ENCODE measurements at regions not wholly inside any gene's neighbourhood (a gene's known extent, or its start where the extent isn't known, plus 50 kb on each side); places are given as distances from the start of the nearest gene placed in this dataset.

- H3K4me3 ChIP-seq, result no peak overlapping the region
- H3K9me3 ChIP-seq, result no peaks in the 10 kb centered on the region
- H3K27me3 ChIP-seq, result no peaks in the 10 kb centered on the region
- no peak overlapping the region for H3K27ac ChIP-seq
- no peak for ATAC-seq
- no peaks in the 10 kb centered on the region for H3K36me3 ChIP-seq
- TF ChIP-seq EP300 (IDR thresholded peaks at IDR 0.05) (no peak), POLR2A (IDR thresholded peaks at IDR 0.05) (no peak), POLR2AphosphoS5 (IDR thresholded peaks at IDR 0.05) (no peak), CTCF (IDR thresholded peaks at IDR 0.05) (no peak)
- 56 to 73% methylated on average over 2 of the region's 2 CpGs for WGBS, 2 donors (ENCODE audit: low coverage in 1 of 2)
- H3K4me1 ChIP-seq, result no peaks in the 10 kb centered on the region
Measured at GRCh38 chr4:110840221-110840654, 217.4 kb upstream of the PITX2 start.

- no peak for TF ChIP-seq CTCF (IDR thresholded peaks at IDR 0.05)
- no peak for TF ChIP-seq POLR2AphosphoS5 (IDR thresholded peaks at IDR 0.05)
- TF ChIP-seq EP300 (IDR thresholded peaks at IDR 0.05), result no peak
Measured at GRCh38 chr4:110848787-110849186, 225.9 kb upstream of the PITX2 start.

DNA sequence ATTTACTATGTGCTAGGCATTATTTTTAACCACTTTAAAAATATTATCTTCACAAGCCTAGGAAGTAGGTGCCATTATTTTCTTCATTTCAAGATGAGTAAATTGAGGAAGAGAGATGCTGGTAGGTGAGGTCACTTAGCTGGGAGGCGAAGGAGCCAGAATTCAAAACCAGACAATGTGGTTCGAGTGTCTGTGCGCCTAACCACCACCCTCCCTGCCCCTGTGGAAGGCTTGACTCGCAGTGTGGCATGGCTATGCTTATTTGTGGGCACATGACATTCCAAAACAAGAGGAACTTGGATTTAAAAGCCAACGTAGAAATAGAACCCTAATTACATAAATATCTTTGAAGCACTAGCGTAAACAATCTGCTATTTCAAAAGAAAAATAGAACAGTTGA, 226.6 kb upstream of the PITX2 start:
- no peak for ATAC-seq
- no peaks in the 10 kb centered on the region for H3K27me3 ChIP-seq
- no peaks in the 10 kb centered on the region for H3K9me3 ChIP-seq
- WGBS, 2 donors (ENCODE audit: low coverage in 1 of 2), result 65 to 75% methylated on average over 6 of the region's 6 CpGs
- no peaks in the 10 kb centered on the region for H3K4me1 ChIP-seq
- TF ChIP-seq CTCF (IDR thresholded peaks at IDR 0.05), result no peak
- no peak for TF ChIP-seq POLR2AphosphoS5 (IDR thresholded peaks at IDR 0.05)
- TF ChIP-seq EP300 (IDR thresholded peaks at IDR 0.05), result no peak
- TF ChIP-seq POLR2A (IDR thresholded peaks at IDR 0.05), result no peak
- H3K4me3 ChIP-seq, result no peak overlapping the region
- H3K36me3 ChIP-seq, result no peaks in the 10 kb centered on the region
- no peak overlapping the region for H3K27ac ChIP-seq

More at GRCh38 chr4:110848787-110849186, 225.9 kb upstream of the PITX2 start:
- Histone ChIP-seq H3K4me3 (no peak overlapping the region), H3K36me3 (no peaks in the 10 kb centered on the region), H3K27ac (no peak overlapping the region), H3K9me3 (no peaks in the 10 kb centered on the region), H3K27me3 (no peaks in the 10 kb centered on the region), H3K4me1 (no peaks in the 10 kb centered on the region)
- no peak for ATAC-seq
- WGBS, 2 donors (ENCODE audit: low coverage in 1 of 2), result 31 to 44% methylated on average over 1 of the region's 1 CpG

GRCh38 chr4:110850461-110851442, 227.9 kb upstream of the PITX2 start:
- Histone ChIP-seq H3K36me3 (no peaks in the 10 kb centered on the region), H3K9me3 (no peaks in the 10 kb centered on the region), H3K4me1 (no peaks in the 10 kb centered on the region), H3K27me3 (no peaks in the 10 kb centered on the region), H3K4me3 (no peak overlapping the region), H3K27ac (no peak overlapping the region)
- TF ChIP-seq EP300 (IDR thresholded peaks at IDR 0.05), result no peak
- no peak for TF ChIP-seq POLR2AphosphoS5 (IDR thresholded peaks at IDR 0.05)
- TF ChIP-seq CTCF (IDR thresholded peaks at IDR 0.05), result no peak
- no peak for TF ChIP-seq POLR2A (IDR thresholded peaks at IDR 0.05)
- 38 to 57% methylated on average over 3 to 9 of the region's 12 CpGs for WGBS, 2 donors (ENCODE audit: low coverage in 1 of 2)
- no peak for ATAC-seq

GRCh38 chr4:110851989-110852388, 229.1 kb upstream of the PITX2 start:
- ATAC-seq, result no peak
- Histone ChIP-seq H3K9me3 (no peaks in the 10 kb centered on the region), H3K36me3 (no peaks in the 10 kb centered on the region), H3K27ac (no peak overlapping the region), H3K4me3 (no peak overlapping the region), H3K4me1 (no peaks in the 10 kb centered on the region), H3K27me3 (no peaks in the 10 kb centered on the region)
- TF ChIP-seq CTCF (IDR thresholded peaks at IDR 0.05) (no peak), POLR2A (IDR thresholded peaks at IDR 0.05) (no peak), EP300 (IDR thresholded peaks at IDR 0.05) (no peak), POLR2AphosphoS5 (IDR thresholded peaks at IDR 0.05) (no peak)
- 84 to 95% methylated on average over 2 of the region's 2 CpGs for WGBS, 2 donors (ENCODE audit: low coverage in 1 of 2)
